PC-9 (cell line): ENCODE measurements at regions not wholly inside any gene's neighbourhood (a gene's known extent, or its start where the extent isn't known, plus 50 kb on each side); places are given as distances from the start of the nearest gene placed in this dataset.

Experiments used
- BruUV-seq: library from RNA; stranded (reverse); fragments of 400-500 nt; replicated peaks from 2 replicates; lab custom pipeline; 2021; lab: Mats Ljungman, UMichigan
- CTCF ChIA-PET: fragments of 300-600 bp; sonication (Branson Sonifier 250); formaldehyde crosslinking; loops from one replicate; lab custom pipeline; 2022; ENCODE audit warnings: antibody characterized with exemption; lab: Charles Lee
- POLR2A ChIA-PET: fragments of 300-600 bp; sonication (Branson Sonifier 250); formaldehyde crosslinking; loops from one replicate; lab custom pipeline; 2022; ENCODE audit warnings: antibody characterized with exemption; ENCODE audit not compliant: unreplicated experiment; lab: Charles Lee
- DNase-seq, 2 experiments: peaks; one replicate each; pipeline versions ENCODE4 v3.0.0 to v3.0.0-alpha.2; 2015 to 2022; ENCODE audit warnings: mixed read lengths in 1 of 2
- H2AFZ ChIP-seq: fragments of 200-600 bp; sonication (generic); 2 replicates; pipeline ENCODE4 v1.8.1; 2017; ENCODE audit warnings: antibody characterized with exemption
- H3F3A ChIP-seq: fragments of 200-600 bp; sonication (generic); 2 replicates; pipeline ENCODE4 v1.8.1; 2017; ENCODE audit warnings: antibody characterized with exemption, mild to moderate bottlenecking, low read depth; ENCODE audit not compliant: insufficient read depth
- H3K27ac ChIP-seq: fragments of 200-600 bp; sonication (generic); 2 replicates; pipeline ENCODE4 v1.6.1; 2016; ENCODE audit warnings: mixed run types
- H3K27me3 ChIP-seq: fragments of 200-600 bp; sonication (generic); 2 replicates; pipeline ENCODE4 v1.6.1; 2016; ENCODE audit warnings: low read depth, mixed run types; ENCODE audit not compliant: insufficient read depth
- H3K36me3 ChIP-seq: fragments of 200-600 bp; sonication (generic); 2 replicates; pipeline ENCODE4 v1.6.1; 2016; ENCODE audit warnings: low read depth, mixed run types
- H3K4me1 ChIP-seq: fragments of 200-600 bp; sonication (generic); replicated peaks from 2 replicates; pipeline ENCODE4 v1.6.1; 2016; ENCODE audit warnings: mixed run types; ENCODE audit not compliant: insufficient read depth
- H3K4me2 ChIP-seq: fragments of 200-600 bp; sonication (generic); 2 replicates; pipeline ENCODE4 v1.6.1; 2017; ENCODE audit warnings: mixed run types
- H3K4me3 ChIP-seq: fragments of 200-600 bp; sonication (generic); 2 replicates; pipeline ENCODE4 v1.6.1; 2016; ENCODE audit warnings: mixed run types
- H3K79me2 ChIP-seq: fragments of 200-600 bp; sonication (generic); 2 replicates; pipeline ENCODE4 v1.6.1; 2017; ENCODE audit warnings: low read depth, mixed run types
- H3K9me2 ChIP-seq: fragments of 200-600 bp; sonication (generic); 2 replicates; pipeline ENCODE4 v1.8.1; 2017; ENCODE audit warnings: mild to moderate bottlenecking; ENCODE audit not compliant: insufficient read depth
- H3K9me3 ChIP-seq: fragments of 200-600 bp; sonication (generic); 2 replicates; pipeline ENCODE4 v1.8.1; 2016; ENCODE audit warnings: low read depth; ENCODE audit not compliant: insufficient read depth
- H4K20me1 ChIP-seq: fragments of 200-600 bp; sonication (generic); 2 replicates; pipeline ENCODE4 v1.8.1; 2017; ENCODE audit not compliant: insufficient read depth
- EZH2 ChIP-seq: fragments of 200-600 bp; sonication (generic); IDR thresholded peaks from 2 replicates; pipeline ENCODE4 v1.8.0; 2017; ENCODE audit warnings: antibody characterized with exemption, low read depth
- intact Hi-C: fragments of 100-400 bp; cut with micrococcal nuclease; formaldehyde crosslinking; loops from one replicate; pipeline ENCODE4 v1.10.0; 2022; ENCODE audit not compliant: unreplicated experiment
- TF ChIP-seq, protein P1 (sequence below): fragments of 200-600 bp; sonication (generic); conservative IDR thresholded peaks from 2 replicates; pipeline ENCODE4 v1.6.1; 2017; ENCODE audit warnings: mixed run types, antibody characterized with exemption, mild to moderate bottlenecking, moderate library complexity

DNA sequence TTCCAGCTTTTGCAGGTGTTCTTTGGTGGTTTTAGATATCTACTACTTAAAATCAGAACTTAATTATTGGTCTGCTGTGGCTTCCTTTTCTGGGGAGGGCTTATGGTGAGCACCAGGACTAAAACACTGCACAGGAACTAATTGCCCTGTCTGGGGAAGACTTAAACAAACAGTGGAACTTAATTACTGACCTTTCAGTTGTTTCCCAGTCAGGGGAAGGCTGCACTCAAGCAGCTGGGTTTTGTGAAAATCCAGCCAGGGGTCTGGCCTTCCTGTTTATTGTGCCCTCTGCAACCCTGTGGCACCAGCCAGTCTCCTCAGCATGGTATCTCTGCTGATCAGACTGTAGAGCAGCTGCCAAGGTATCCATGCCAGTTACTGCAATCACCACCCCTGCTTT lies 398.2 kb downstream of the ADCYAP1 start:
- no TSS peak for BruUV-seq
- Histone ChIP-seq H3K27me3 (no peaks in the 10 kb centered on the region), H3K9me3 (no peaks in the 10 kb centered on the region), H3K4me3 (no peak overlapping the region), H3K9me2 (no peaks in the 10 kb centered on the region), H2AFZ (no peak overlapping the region), H3K4me2 (no peak overlapping the region), H3K79me2 (no peaks in the 10 kb centered on the region), H3K27ac (no peak overlapping the region), H3K36me3 (0 out of 2 replicates have a peak, but pooled peaks cover 4% of the 10 kb centered on the region), H3K4me1 (no peaks in the 10 kb centered on the region), H4K20me1 (no peaks in the 10 kb centered on the region; the same call in 1 of the 2 replicates), H3F3A (no peaks in the 10 kb centered on the region)
- intact Hi-C loops = no loop called here
- no peak for TF ChIP-seq EZH2
- TF ChIP-seq, protein P1, sequence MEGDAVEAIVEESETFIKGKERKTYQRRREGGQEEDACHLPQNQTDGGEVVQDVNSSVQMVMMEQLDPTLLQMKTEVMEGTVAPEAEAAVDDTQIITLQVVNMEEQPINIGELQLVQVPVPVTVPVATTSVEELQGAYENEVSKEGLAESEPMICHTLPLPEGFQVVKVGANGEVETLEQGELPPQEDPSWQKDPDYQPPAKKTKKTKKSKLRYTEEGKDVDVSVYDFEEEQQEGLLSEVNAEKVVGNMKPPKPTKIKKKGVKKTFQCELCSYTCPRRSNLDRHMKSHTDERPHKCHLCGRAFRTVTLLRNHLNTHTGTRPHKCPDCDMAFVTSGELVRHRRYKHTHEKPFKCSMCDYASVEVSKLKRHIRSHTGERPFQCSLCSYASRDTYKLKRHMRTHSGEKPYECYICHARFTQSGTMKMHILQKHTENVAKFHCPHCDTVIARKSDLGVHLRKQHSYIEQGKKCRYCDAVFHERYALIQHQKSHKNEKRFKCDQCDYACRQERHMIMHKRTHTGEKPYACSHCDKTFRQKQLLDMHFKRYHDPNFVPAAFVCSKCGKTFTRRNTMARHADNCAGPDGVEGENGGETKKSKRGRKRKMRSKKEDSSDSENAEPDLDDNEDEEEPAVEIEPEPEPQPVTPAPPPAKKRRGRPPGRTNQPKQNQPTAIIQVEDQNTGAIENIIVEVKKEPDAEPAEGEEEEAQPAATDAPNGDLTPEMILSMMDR = no peak
- ChIA-PET POLR2A (no interaction called here), CTCF (no interaction called here)
- no peak for DNase-seq

DNA sequence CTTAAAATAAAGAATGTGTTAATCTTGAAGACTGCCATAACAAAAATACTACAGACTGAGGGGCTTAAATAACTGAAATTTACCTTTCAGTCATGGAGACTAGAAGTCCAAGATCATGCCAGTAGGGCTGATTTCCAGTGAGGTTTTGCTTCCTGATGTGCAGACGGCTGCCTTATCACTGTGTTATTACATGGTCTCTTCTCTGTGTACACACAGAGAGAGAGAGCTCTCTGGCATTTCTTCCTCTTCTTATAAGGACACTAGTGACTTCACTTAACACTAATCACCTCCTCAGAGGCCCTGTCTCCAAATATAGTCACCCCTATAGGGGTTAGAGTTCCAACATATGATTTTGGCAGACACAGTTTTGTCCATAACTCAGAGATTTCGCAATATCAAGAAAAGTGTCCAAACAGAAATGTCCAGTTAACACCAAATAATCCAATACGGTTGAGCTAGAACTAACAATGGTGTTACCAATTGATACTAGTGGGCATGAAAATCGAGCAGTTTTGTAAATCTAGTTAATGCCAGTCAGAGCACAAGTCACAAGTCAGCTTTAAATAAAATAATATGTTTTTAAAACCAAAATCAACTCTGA lies 399.8 kb downstream of the ADCYAP1 start:
- 0 out of 2 replicates have a peak, but pooled peaks cover 4% of the 10 kb centered on the region for H3K36me3 ChIP-seq
- no peaks in the 10 kb centered on the region for H3K4me1 ChIP-seq
- no peaks in the 10 kb centered on the region; the same call in 1 of the 2 replicates for H4K20me1 ChIP-seq
- H3K27me3 ChIP-seq = no peaks in the 10 kb centered on the region
- H3K4me2 ChIP-seq = no peak overlapping the region
- no TSS peak for BruUV-seq
- no peak for DNase-seq
- ChIA-PET POLR2A (no interaction called here), CTCF (no interaction called here)
- H3K9me2 ChIP-seq = no peaks in the 10 kb centered on the region
- intact Hi-C loops = no loop called here
- H3K79me2 ChIP-seq = no peaks in the 10 kb centered on the region
- no peak overlapping the region for H2AFZ ChIP-seq
- no peak for TF ChIP-seq EZH2
- TF ChIP-seq, protein P1 = no peak
- no peaks in the 10 kb centered on the region for H3F3A ChIP-seq
- H3K4me3 ChIP-seq = no peak overlapping the region
- no peak overlapping the region for H3K27ac ChIP-seq
- H3K9me3 ChIP-seq = no peaks in the 10 kb centered on the region

DNA sequence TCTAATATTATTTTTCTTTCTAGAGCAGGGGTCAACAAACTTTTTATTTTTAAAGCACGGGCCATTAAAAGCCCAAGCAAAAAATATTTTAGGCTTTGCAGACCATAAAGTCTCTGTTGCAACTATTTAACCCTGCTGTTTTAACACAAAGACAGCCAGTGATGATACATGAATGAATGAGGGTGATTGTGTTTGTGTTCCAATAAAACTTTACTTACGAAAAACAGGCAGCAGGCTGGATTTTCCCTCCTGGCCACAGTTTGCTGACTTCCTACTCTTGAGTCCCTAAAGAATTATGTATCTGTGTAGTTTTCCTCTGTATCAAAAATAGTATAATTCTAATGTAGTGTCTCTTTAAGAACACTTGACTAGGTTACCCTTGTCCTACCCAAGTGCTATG lies 402.0 kb downstream of the ADCYAP1 start:
- no peak overlapping the region for H3K27ac ChIP-seq
- H4K20me1 ChIP-seq = no peaks in the 10 kb centered on the region; the same call in 1 of the 2 replicates
- no peaks in the 10 kb centered on the region for H3K79me2 ChIP-seq
- intact Hi-C loops = no loop called here
- ChIA-PET CTCF (no interaction called here), POLR2A (no interaction called here)
- no peaks in the 10 kb centered on the region for H3K9me2 ChIP-seq
- H3K9me3 ChIP-seq = no peaks in the 10 kb centered on the region
- no peak overlapping the region for H2AFZ ChIP-seq
- H3K4me3 ChIP-seq = no peak overlapping the region
- H3K4me2 ChIP-seq = no peak overlapping the region
- H3F3A ChIP-seq = no peaks in the 10 kb centered on the region
- no TSS peak for BruUV-seq
- H3K27me3 ChIP-seq = no peaks in the 10 kb centered on the region
- no peaks in the 10 kb centered on the region for H3K4me1 ChIP-seq
- DNase-seq = no peak
- TF ChIP-seq, protein P1 = no peak
- no peak for TF ChIP-seq EZH2
- no peaks in the 10 kb centered on the region for H3K36me3 ChIP-seq
